IMR-90 (cell line): ENCODE measurements at regions not wholly inside any gene's neighbourhood (a gene's known extent, or its start where the extent isn't known, plus 50 kb on each side); places are given as distances from the start of the nearest gene placed in this dataset.

ENCODE experiments used
- ATAC-seq: fragments of 200-7000 bp; cut with Tn5 transposase; 2 replicates; pipeline ENCODE4 v1.9.1; 2020; ENCODE audit warnings: low read depth, mild to moderate bottlenecking, moderate library complexity
- BruUV-seq: library from RNA; stranded (reverse); fragments of 400-500 nt; replicated peaks from 2 replicates; lab custom pipeline; 2021; lab: Mats Ljungman, UMichigan
- CTCF ChIA-PET: fragments of 300-600 bp; formaldehyde crosslinking; extraction: SDS; loops from one replicate; lab custom pipeline; 2021; ENCODE audit warnings: antibody characterized with exemption; lab: Yijun Ruan, JAX
- POLR2A ChIA-PET: fragments of 300-600 bp; sonication (Branson Sonifier 250); formaldehyde crosslinking; loops from one replicate; lab custom pipeline; 2022; ENCODE audit warnings: antibody characterized with exemption; ENCODE audit not compliant: unreplicated experiment; lab: Charles Lee
- DNase-seq: peaks from one replicate; pipeline ENCODE4 v3.0.0; 2013
- H2AFZ ChIP-seq: replicated peaks from 2 replicates; pipeline ENCODE3; 2013; ENCODE audit warnings: low read length, mild to moderate bottlenecking; ENCODE audit not compliant: poor library complexity
- H2AK5ac ChIP-seq: 2 replicates; pipeline ENCODE4 v1.6.1; 2013; ENCODE audit warnings: low read depth, low read length, inconsistent platforms
- H2AK9ac ChIP-seq: replicated peaks from 2 replicates; pipeline ENCODE3; 2013; ENCODE audit warnings: mild to moderate bottlenecking, low read depth, low read length, moderate library complexity; ENCODE audit not compliant: poor library complexity
- H2BK120ac ChIP-seq: 2 replicates; pipeline ENCODE4 v1.6.1; 2013; ENCODE audit warnings: low read depth, low read length, inconsistent platforms
- H2BK15ac ChIP-seq: 3 replicates; pipeline ENCODE4 v1.6.1; 2013; ENCODE audit warnings: low read depth, low read length, inconsistent platforms
- H2BK20ac ChIP-seq: 2 replicates; pipeline ENCODE4 v1.6.1; 2013; ENCODE audit warnings: low read depth, mild to moderate bottlenecking, inconsistent platforms, low read length, moderate library complexity
- H2BK5ac ChIP-seq: 2 replicates; pipeline ENCODE4 v1.6.1; 2013; ENCODE audit warnings: mild to moderate bottlenecking, low read depth, low read length, inconsistent platforms; ENCODE audit not compliant: poor library complexity, severe bottlenecking
- H3K14ac ChIP-seq: replicated peaks from 2 replicates; pipeline ENCODE4 v1.6.1; 2013; ENCODE audit warnings: low read depth, low read length, inconsistent platforms
- H3K18ac ChIP-seq: 2 replicates; pipeline ENCODE4 v1.6.1; 2013; ENCODE audit warnings: low read depth, low read length, control low read depth
- H3K23ac ChIP-seq: 2 replicates; pipeline ENCODE4 v1.6.1; 2013; ENCODE audit warnings: low read depth, low read length, inconsistent platforms
- H3K27ac ChIP-seq: 2 replicates; pipeline ENCODE4 v1.5.1; 2013; ENCODE audit warnings: mild to moderate bottlenecking, control low read depth, low read length; ENCODE audit not compliant: insufficient read depth
- H3K27me3 ChIP-seq: 2 replicates; pipeline ENCODE4 v1.6.1; 2013; ENCODE audit warnings: low read length; ENCODE audit not compliant: control insufficient read depth, insufficient read depth
- H3K36me3 ChIP-seq: 2 replicates; pipeline ENCODE4 v1.6.1; 2013; ENCODE audit warnings: low read length, mixed read lengths; ENCODE audit not compliant: control insufficient read depth, insufficient read depth
- H3K4ac ChIP-seq: 2 replicates; pipeline ENCODE4 v1.6.1; 2013; ENCODE audit warnings: low read depth, low read length, inconsistent platforms
- H3K4me1 ChIP-seq: 2 replicates; pipeline ENCODE4 v1.6.1; 2013; ENCODE audit warnings: low read length, mixed read lengths; ENCODE audit not compliant: control insufficient read depth, insufficient read depth
- H3K4me2 ChIP-seq: 2 replicates; pipeline ENCODE4 v1.6.1; 2013; ENCODE audit warnings: low read depth, mild to moderate bottlenecking, control low read depth, low read length, moderate library complexity
- H3K4me3 ChIP-seq: 2 replicates; pipeline ENCODE4 v1.5.1; 2013; ENCODE audit warnings: low read depth, mild to moderate bottlenecking, control low read depth, low read length, moderate library complexity; ENCODE audit not compliant: insufficient read depth
- H3K56ac ChIP-seq: 2 replicates; pipeline ENCODE4 v1.6.1; 2013; ENCODE audit warnings: low read length, inconsistent platforms; ENCODE audit not compliant: insufficient read depth; ENCODE audit errors: extremely low read depth
- H3K79me1 ChIP-seq, 2 experiments: 2 replicates each; pipeline ENCODE4 v1.6.1; 2013; ENCODE audit warnings: low read length in 2 of 2, inconsistent platforms in 1 of 2, low read depth in 1 of 2
- H3K9ac ChIP-seq: 2 replicates; pipeline ENCODE4 v1.6.1; 2013; ENCODE audit warnings: low read depth, low read length, control low read depth
- H3K9me1 ChIP-seq: 2 replicates; pipeline ENCODE4 v1.6.1; 2013; ENCODE audit warnings: low read length, inconsistent platforms; ENCODE audit not compliant: insufficient read depth
- H3K9me3 ChIP-seq: 2 replicates; pipeline ENCODE4 v1.6.1; 2013; ENCODE audit warnings: low read length; ENCODE audit not compliant: control insufficient read depth, insufficient read depth
- H4K20me1 ChIP-seq: 2 replicates; pipeline ENCODE4 v1.6.1; 2013; ENCODE audit warnings: low read length, inconsistent platforms; ENCODE audit not compliant: insufficient read depth
- H4K5ac ChIP-seq: 2 replicates; pipeline ENCODE4 v1.6.1; 2013; ENCODE audit warnings: mild to moderate bottlenecking, low read depth, low read length, control low read depth
- H4K8ac ChIP-seq, 2 experiments: 2 replicates each; pipeline ENCODE4 v1.6.1; 2013; ENCODE audit warnings: low read depth in 2 of 2, low read length in 2 of 2, control low read depth in 1 of 2, inconsistent platforms in 1 of 2
- H4K91ac ChIP-seq: 2 replicates; pipeline ENCODE4 v1.6.1; 2013; ENCODE audit warnings: low read depth, low read length, inconsistent platforms; ENCODE audit not compliant: insufficient read depth
- CEBPB ChIP-seq: IDR thresholded peaks from 2 replicates; pipeline ENCODE4 v1.6.1; 2012; ENCODE audit warnings: low read depth, low read length, improper control_type of control experiment
- CTCF ChIP-seq: conservative IDR thresholded peaks from 2 replicates; pipeline ENCODE4 v1.5.1; 2012; ENCODE audit warnings: mild to moderate bottlenecking, low read depth, low read length, improper control_type of control experiment
- FOS ChIP-seq: fragments of 150-350 bp; IDR thresholded peaks from 2 replicates; pipeline ENCODE4 v1.6.1; 2016; ENCODE audit warnings: low read depth, low read length
- MAFK ChIP-seq: IDR thresholded peaks from 2 replicates; pipeline ENCODE4 v1.6.1; 2012; ENCODE audit warnings: low read depth, low read length, improper control_type of control experiment
- POLR2A ChIP-seq: IDR thresholded peaks from 2 replicates; pipeline ENCODE4 v1.6.1; 2012; ENCODE audit warnings: mild to moderate bottlenecking, low read depth, low read length
- SMC3 ChIP-seq: fragments of 150-350 bp; IDR thresholded peaks from 2 replicates; pipeline ENCODE4 v1.6.1; 2016; ENCODE audit warnings: low read depth, mild to moderate bottlenecking, antibody characterized with exemption, low read length, moderate library complexity
- USF2 ChIP-seq: fragments of 150-350 bp; IDR thresholded peaks from 2 replicates; pipeline ENCODE4 v1.6.1; 2017; ENCODE audit warnings: mild to moderate bottlenecking, antibody characterized with exemption, low read length, low read depth
- WGBS, 2 experiments: methylation state at CpG; one replicate each; pipeline versions ENCODE4 v1.1.5 to v1.1.7; 2013; ENCODE audit warnings: missing lambda C conversion rate in 2 of 2; ENCODE audit not compliant: insufficient read length in 1 of 2; ENCODE audit errors: extremely low coverage in 2 of 2; 5-methylcytosine and 5-hydroxymethylcytosine counted together
- dilution Hi-C: fragments of 300-500 bp; cut with HindIII; formaldehyde crosslinking; loops from one replicate; pipeline ENCODE4 v1.14.3; 2018; ENCODE audit warnings: low sequenced_read_pairs; ENCODE audit not compliant: unreplicated experiment
- in situ Hi-C: fragments of 300-500 bp; cut with MboI; formaldehyde crosslinking; loops from 3 replicates; pipeline ENCODE4 v1.14.3; 2019; ENCODE audit warnings: low sequenced_read_pairs, inconsistent platforms, mixed read lengths
- intact Hi-C: fragments of 100-400 bp; cut with micrococcal nuclease; formaldehyde crosslinking; loops from 2 replicates; pipeline ENCODE4 v1.10.0; 2022

DNA sequence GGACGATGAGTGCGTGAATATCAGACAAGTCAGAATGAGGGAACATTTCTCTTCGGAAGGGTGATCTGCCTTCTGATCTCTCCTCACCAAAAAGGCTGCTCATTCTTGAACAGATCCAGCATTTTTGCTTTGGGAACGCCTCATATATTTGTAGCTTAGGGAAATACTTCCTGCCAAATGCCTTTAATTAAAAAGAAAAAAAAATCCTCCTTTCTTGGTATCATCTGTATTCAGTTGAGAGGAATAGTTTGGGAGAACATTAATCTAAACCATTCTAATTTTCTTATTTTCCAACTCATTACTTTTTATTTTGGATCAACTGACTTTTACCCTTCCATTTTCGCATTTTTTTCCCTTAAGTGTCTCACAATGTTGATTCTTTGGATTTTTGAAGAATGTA lies 163.4 kb downstream of the SNX18 start:
- H3K4me3 ChIP-seq = no peak overlapping the region
- H2AFZ ChIP-seq = no peak overlapping the region
- peak overlapping the region; percentile 99; the same call in 1 of the 2 replicates for H3K27ac ChIP-seq
- no peak overlapping the region for H3K4me2 ChIP-seq
- H3K14ac ChIP-seq = peak overlapping the region; percentile 77
- peak overlapping the region; percentile 100 for H2BK15ac ChIP-seq
- ATAC-seq (no peak), DNase-seq (no peak)
- TF ChIP-seq MAFK = no peak
- TF ChIP-seq POLR2A = no peak
- TF ChIP-seq CTCF = no peak
- no peak for TF ChIP-seq CEBPB
- no peak for TF ChIP-seq SMC3
- no peak for TF ChIP-seq USF2
- no peak for TF ChIP-seq FOS
- peak overlapping the region; percentile 99 for H3K4ac ChIP-seq
- WGBS, 2 experiments = 100% methylated on average over 1 of the region's 5 CpGs; no CpG with 5 or more reads in 1 of the 2 experiments
- H3K79me1 ChIP-seq = peaks cover 0 to 17% of the 10 kb centered on the region in 2 experiments; a peak in 2 of 4 replicates
- H3K9me3 ChIP-seq = no peaks in the 10 kb centered on the region
- no peak overlapping the region for H2AK9ac ChIP-seq
- dilution Hi-C loops (no loop called here), in situ Hi-C loops (no loop called here), intact Hi-C loops (no loop called here)
- peak overlapping the region; percentile 85; the same call in 1 of the 2 replicates for H3K23ac ChIP-seq
- peak overlapping the region; percentile 59; the same call in 1 of the 2 replicates for H2AK5ac ChIP-seq
- H4K20me1 ChIP-seq = no peaks in the 10 kb centered on the region; the same call in 1 of the 2 replicates
- peak overlapping the region; percentile 92 for H2BK20ac ChIP-seq
- H4K8ac ChIP-seq = peak overlapping the region; percentile 62 to 98; a peak in 3 of 4 replicates
- peak overlapping the region; percentile 99 for H2BK5ac ChIP-seq
- ChIA-PET POLR2A (no interaction called here), CTCF (interaction anchor here (1.1 kb wide), 1 partner anchor 164 kb away, joined by 6 read pairs; no protein-coding TSS in a partner anchor)
- H4K5ac ChIP-seq = peak overlapping the region; percentile 93
- peak overlapping the region; percentile 96 for H3K18ac ChIP-seq
- no peak overlapping the region for H3K56ac ChIP-seq
- H3K9me1 ChIP-seq = peaks cover 2% of the 10 kb centered on the region; the same call in 1 of the 2 replicates
- peak overlapping the region; percentile 100 for H2BK120ac ChIP-seq
- peak overlapping the region; percentile 97 for H4K91ac ChIP-seq
- BruUV-seq = no TSS peak
- no peaks in the 10 kb centered on the region for H3K36me3 ChIP-seq
- no peak overlapping the region for H3K9ac ChIP-seq
- no peaks in the 10 kb centered on the region for H3K27me3 ChIP-seq
- peaks cover 15% of the 10 kb centered on the region for H3K4me1 ChIP-seq
